GM23338 (cell line): ENCODE measurements at regions not wholly inside any gene's neighbourhood (a gene's known extent, or its start where the extent isn't known, plus 50 kb on each side); places are given as distances from the start of the nearest gene placed in this dataset.

Source experiments
- ATAC-seq: fragments of 200-7000 bp; cut with Tn5 transposase; 3 replicates; pipeline ENCODE4 v1.9.1; 2020
- DNase-seq: peaks from one replicate; pipeline ENCODE4 v3.0.0-alpha.2; 2015; ENCODE audit warnings: low spot score
- H2AFZ ChIP-seq: fragments of 200-600 bp; sonication (generic); 2 replicates; pipeline ENCODE4 v1.8.0; 2016; ENCODE audit warnings: antibody characterized with exemption, mild to moderate bottlenecking, moderate library complexity
- H3F3A ChIP-seq: fragments of 200-600 bp; sonication (generic); replicated peaks from 2 replicates; pipeline ENCODE4 v1.8.0; 2017; ENCODE audit warnings: antibody characterized with exemption, mixed run types, low read depth
- H3K27ac ChIP-seq: fragments of 200-600 bp; sonication (generic); 2 replicates; pipeline ENCODE4 v1.6.1; 2016; ENCODE audit warnings: low read depth
- H3K27me3 ChIP-seq: fragments of 200-600 bp; sonication (generic); 2 replicates; pipeline ENCODE4 v1.8.0; 2016; ENCODE audit warnings: mild to moderate bottlenecking, mixed run types, moderate library complexity; ENCODE audit not compliant: insufficient read depth
- H3K36me3 ChIP-seq: fragments of 200-600 bp; sonication (generic); 2 replicates; pipeline ENCODE4 v1.8.0; 2016; ENCODE audit warnings: mild to moderate bottlenecking; ENCODE audit not compliant: insufficient read depth
- H3K4me1 ChIP-seq: fragments of 200-600 bp; sonication (generic); 2 replicates; pipeline ENCODE4 v1.8.0; 2016; ENCODE audit warnings: mild to moderate bottlenecking, moderate library complexity; ENCODE audit not compliant: insufficient read depth
- H3K4me2 ChIP-seq: fragments of 200-600 bp; sonication (generic); 2 replicates; pipeline ENCODE4 v1.7.1; 2017; ENCODE audit warnings: mixed run types
- H3K4me3 ChIP-seq: fragments of 200-600 bp; sonication (generic); 2 replicates; pipeline ENCODE4 v1.6.1; 2016; ENCODE audit warnings: mixed run types
- H3K79me2 ChIP-seq: fragments of 200-600 bp; sonication (generic); replicated peaks from 2 replicates; pipeline ENCODE4 v1.8.0; 2017; ENCODE audit warnings: mild to moderate bottlenecking; ENCODE audit not compliant: insufficient read depth
- H3K9me2 ChIP-seq: fragments of 200-600 bp; sonication (generic); 2 replicates; pipeline ENCODE4 v1.8.0; 2017; ENCODE audit not compliant: insufficient read depth
- H4K20me1 ChIP-seq: fragments of 200-600 bp; sonication (generic); replicated peaks from 2 replicates; pipeline ENCODE4 v1.8.0; 2017; ENCODE audit warnings: mild to moderate bottlenecking; ENCODE audit not compliant: insufficient read depth
- H3K27ac Mint-ChIP-seq: 2 replicates; pipeline ENCODE4 v1.8.0; 2020; ENCODE audit warnings: inconsistent platforms, mild to moderate bottlenecking, moderate library complexity, mixed read lengths
- H3K27me3 Mint-ChIP-seq: 3 replicates; pipeline ENCODE4 v1.8.0; 2022; ENCODE audit warnings: low read depth, mild to moderate bottlenecking, moderate library complexity, mixed read lengths, inconsistent platforms; ENCODE audit not compliant: insufficient read depth, poor library complexity
- H3K36me3 Mint-ChIP-seq: 3 replicates; pipeline ENCODE4 v1.8.0; 2021; ENCODE audit warnings: low read depth, mild to moderate bottlenecking, inconsistent platforms, moderate library complexity, mixed read lengths
- H3K4me1 Mint-ChIP-seq: 3 replicates; pipeline ENCODE4 v1.8.0; 2020; ENCODE audit warnings: mild to moderate bottlenecking, inconsistent platforms, mixed read lengths
- H3K4me3 Mint-ChIP-seq: 3 replicates; pipeline ENCODE4 v1.8.0; 2021; ENCODE audit warnings: moderate library complexity, mild to moderate bottlenecking, inconsistent platforms, mixed read lengths
- H3K9me3 Mint-ChIP-seq: 3 replicates; pipeline ENCODE4 v1.8.0; 2020; ENCODE audit warnings: moderate library complexity, mild to moderate bottlenecking, inconsistent platforms, mixed read lengths
- CREB1 ChIP-seq: fragments of 250-450 bp; sonication (Bioruptor Pico); IDR thresholded peaks from 2 replicates; pipeline ENCODE4 v1.5.0; 2020; ENCODE audit warnings: low read depth, mild to moderate bottlenecking, moderate library complexity
- ETS1 ChIP-seq: IDR thresholded peaks from 2 replicates; pipeline ENCODE4 v1.6.1; 2016; ENCODE audit warnings: antibody characterized with exemption
- EZH2 ChIP-seq: fragments of 200-600 bp; sonication (generic); IDR thresholded peaks from one replicate; pipeline ENCODE4 v1.8.0; 2017; ENCODE audit warnings: antibody characterized with exemption, mild to moderate bottlenecking, low read depth; ENCODE audit not compliant: unreplicated experiment
- EZH2phosphoT487 ChIP-seq: fragments of 200-600 bp; sonication (generic); IDR thresholded peaks from one replicate; pipeline ENCODE4 v1.8.1; 2018; ENCODE audit warnings: antibody characterized with exemption; ENCODE audit not compliant: unreplicated experiment
- NANOG ChIP-seq: IDR thresholded peaks from 2 replicates; pipeline ENCODE4 v1.6.1; 2016; ENCODE audit warnings: antibody characterized with exemption, borderline replicate concordance
- POLR2AphosphoS5 ChIP-seq: IDR thresholded peaks from 2 replicates; pipeline ENCODE4 v1.6.1; 2016; ENCODE audit warnings: antibody characterized with exemption, low read depth
- STAT1 ChIP-seq: IDR thresholded peaks from one replicate; pipeline ENCODE4 v1.6.1; 2016; ENCODE audit warnings: antibody characterized with exemption; ENCODE audit not compliant: unreplicated experiment
- ZNF331 ChIP-seq: fragments of 250-450 bp; sonication (Bioruptor Pico); IDR thresholded peaks from 2 replicates; pipeline ENCODE4 v1.5.0; 2020; ENCODE audit warnings: low read depth, mild to moderate bottlenecking, moderate library complexity
- TF ChIP-seq, protein P1 (sequence below): IDR thresholded peaks from one replicate; pipeline ENCODE4 v1.6.1; 2018; ENCODE audit warnings: antibody characterized with exemption; ENCODE audit not compliant: unreplicated experiment
- TF ChIP-seq, protein P2 (sequence below), 2 experiments: fragments of 200-600 bp in 1 of 2; sonication (generic) in 1 of 2; conservative IDR thresholded peaks; 2 replicates each; pipeline versions ENCODE4 v1.5.1 to v1.6.1; 2016 to 2017; ENCODE audit warnings: antibody characterized with exemption in 2 of 2, low read depth in 2 of 2, mild to moderate bottlenecking in 2 of 2, moderate library complexity in 1 of 2

- DNase-seq (no peak), ATAC-seq (no peak)
- TF ChIP-seq, protein P1, sequence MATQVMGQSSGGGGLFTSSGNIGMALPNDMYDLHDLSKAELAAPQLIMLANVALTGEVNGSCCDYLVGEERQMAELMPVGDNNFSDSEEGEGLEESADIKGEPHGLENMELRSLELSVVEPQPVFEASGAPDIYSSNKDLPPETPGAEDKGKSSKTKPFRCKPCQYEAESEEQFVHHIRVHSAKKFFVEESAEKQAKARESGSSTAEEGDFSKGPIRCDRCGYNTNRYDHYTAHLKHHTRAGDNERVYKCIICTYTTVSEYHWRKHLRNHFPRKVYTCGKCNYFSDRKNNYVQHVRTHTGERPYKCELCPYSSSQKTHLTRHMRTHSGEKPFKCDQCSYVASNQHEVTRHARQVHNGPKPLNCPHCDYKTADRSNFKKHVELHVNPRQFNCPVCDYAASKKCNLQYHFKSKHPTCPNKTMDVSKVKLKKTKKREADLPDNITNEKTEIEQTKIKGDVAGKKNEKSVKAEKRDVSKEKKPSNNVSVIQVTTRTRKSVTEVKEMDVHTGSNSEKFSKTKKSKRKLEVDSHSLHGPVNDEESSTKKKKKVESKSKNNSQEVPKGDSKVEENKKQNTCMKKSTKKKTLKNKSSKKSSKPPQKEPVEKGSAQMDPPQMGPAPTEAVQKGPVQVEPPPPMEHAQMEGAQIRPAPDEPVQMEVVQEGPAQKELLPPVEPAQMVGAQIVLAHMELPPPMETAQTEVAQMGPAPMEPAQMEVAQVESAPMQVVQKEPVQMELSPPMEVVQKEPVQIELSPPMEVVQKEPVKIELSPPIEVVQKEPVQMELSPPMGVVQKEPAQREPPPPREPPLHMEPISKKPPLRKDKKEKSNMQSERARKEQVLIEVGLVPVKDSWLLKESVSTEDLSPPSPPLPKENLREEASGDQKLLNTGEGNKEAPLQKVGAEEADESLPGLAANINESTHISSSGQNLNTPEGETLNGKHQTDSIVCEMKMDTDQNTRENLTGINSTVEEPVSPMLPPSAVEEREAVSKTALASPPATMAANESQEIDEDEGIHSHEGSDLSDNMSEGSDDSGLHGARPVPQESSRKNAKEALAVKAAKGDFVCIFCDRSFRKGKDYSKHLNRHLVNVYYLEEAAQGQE = no peak
- no peak for TF ChIP-seq STAT1
- no peak for TF ChIP-seq CREB1 (CRISPR knock-in tag)
- Mint-ChIP-seq H3K9me3 (no peaks in the 10 kb centered on the region; the same call in 2 of the 3 replicates), H3K4me1 (peaks cover 16% of the 10 kb centered on the region), H3K27ac (no peak overlapping the region), H3K4me3 (no peak overlapping the region), H3K36me3 (no peaks in the 10 kb centered on the region), H3K27me3 (peaks cover 7% of the 10 kb centered on the region)
- Histone ChIP-seq H3K4me2 (no peak overlapping the region), H3F3A (peaks cover 6% of the 10 kb centered on the region; the same call in 1 of the 2 replicates), H3K4me3 (no peak overlapping the region), H3K27ac (no peak overlapping the region), H4K20me1 (no peaks in the 10 kb centered on the region), H3K9me2 (peaks cover 17% of the 10 kb centered on the region; the same call in 1 of the 2 replicates), H3K27me3 (no peaks in the 10 kb centered on the region), H3K79me2 (no peaks in the 10 kb centered on the region), H2AFZ (no peak overlapping the region), H3K4me1 (peaks cover 31% of the 10 kb centered on the region), H3K36me3 (no peaks in the 10 kb centered on the region)
Observed at GRCh38 chr1:91129458-91129857, 107.6 kb upstream of the ZNF644 start.

DNA sequence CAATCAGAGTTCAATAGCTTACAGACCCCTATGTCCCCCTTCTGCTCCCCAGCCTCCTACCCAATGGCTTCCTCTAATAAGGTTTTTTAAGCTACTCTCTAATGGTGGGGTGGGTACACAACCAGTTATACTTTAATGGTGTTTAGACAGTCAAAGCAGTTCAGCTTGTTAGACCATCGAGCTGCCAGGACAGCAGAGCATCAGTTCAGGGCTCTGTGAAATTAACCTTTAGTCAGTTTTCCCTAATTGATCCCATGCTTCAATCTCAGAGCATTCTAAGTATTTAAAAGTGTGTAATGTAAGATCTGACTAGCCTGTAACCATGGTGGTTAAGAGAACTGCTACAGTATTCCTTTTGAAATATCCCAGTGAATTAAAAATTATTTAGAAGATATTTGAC is 107.2 kb upstream of the ZNF644 start:
- Mint-ChIP-seq H3K9me3 (no peaks in the 10 kb centered on the region; the same call in 1 of the 3 replicates), H3K4me3 (no peak overlapping the region), H3K27ac (no peak overlapping the region), H3K36me3 (no peaks in the 10 kb centered on the region), H3K27me3 (peaks cover 9% of the 10 kb centered on the region), H3K4me1 (peaks cover 20% of the 10 kb centered on the region)
- H3K9me2 ChIP-seq = peaks cover 17% of the 10 kb centered on the region; the same call in 1 of the 2 replicates
- no peaks in the 10 kb centered on the region for H4K20me1 ChIP-seq
- no peaks in the 10 kb centered on the region for H3K27me3 ChIP-seq
- no peak overlapping the region for H2AFZ ChIP-seq
- no peaks in the 10 kb centered on the region for H3K36me3 ChIP-seq
- no peak overlapping the region for H3K27ac ChIP-seq
- no peaks in the 10 kb centered on the region for H3K79me2 ChIP-seq
- DNase-seq = no peak
- peaks cover 36% of the 10 kb centered on the region for H3K4me1 ChIP-seq
- H3F3A ChIP-seq = peaks cover 10% of the 10 kb centered on the region; the same call in 1 of the 2 replicates
- ATAC-seq = no peak
- no peak overlapping the region for H3K4me2 ChIP-seq
- no peak overlapping the region for H3K4me3 ChIP-seq
- TF ChIP-seq ZNF331 (CRISPR knock-in tag) = no peak
- TF ChIP-seq ETS1 = no peak
- TF ChIP-seq CREB1 (CRISPR knock-in tag) = no peak
- TF ChIP-seq NANOG = no peak
- TF ChIP-seq, protein P1 = no peak
- no peak for TF ChIP-seq EZH2phosphoT487
- TF ChIP-seq, protein P2, sequence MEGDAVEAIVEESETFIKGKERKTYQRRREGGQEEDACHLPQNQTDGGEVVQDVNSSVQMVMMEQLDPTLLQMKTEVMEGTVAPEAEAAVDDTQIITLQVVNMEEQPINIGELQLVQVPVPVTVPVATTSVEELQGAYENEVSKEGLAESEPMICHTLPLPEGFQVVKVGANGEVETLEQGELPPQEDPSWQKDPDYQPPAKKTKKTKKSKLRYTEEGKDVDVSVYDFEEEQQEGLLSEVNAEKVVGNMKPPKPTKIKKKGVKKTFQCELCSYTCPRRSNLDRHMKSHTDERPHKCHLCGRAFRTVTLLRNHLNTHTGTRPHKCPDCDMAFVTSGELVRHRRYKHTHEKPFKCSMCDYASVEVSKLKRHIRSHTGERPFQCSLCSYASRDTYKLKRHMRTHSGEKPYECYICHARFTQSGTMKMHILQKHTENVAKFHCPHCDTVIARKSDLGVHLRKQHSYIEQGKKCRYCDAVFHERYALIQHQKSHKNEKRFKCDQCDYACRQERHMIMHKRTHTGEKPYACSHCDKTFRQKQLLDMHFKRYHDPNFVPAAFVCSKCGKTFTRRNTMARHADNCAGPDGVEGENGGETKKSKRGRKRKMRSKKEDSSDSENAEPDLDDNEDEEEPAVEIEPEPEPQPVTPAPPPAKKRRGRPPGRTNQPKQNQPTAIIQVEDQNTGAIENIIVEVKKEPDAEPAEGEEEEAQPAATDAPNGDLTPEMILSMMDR (conservative IDR thresholded peaks at IDR 0.05; ENCODE audit: low read depth in 2 of 2) = no peak
- no peak for TF ChIP-seq POLR2AphosphoS5
- no peak for TF ChIP-seq EZH2
